ENCODE measurements at regions not wholly inside any gene's neighbourhood (a gene's known extent, or its start where the extent isn't known, plus 50 kb on each side); places are given as distances from the start of the nearest gene placed in this dataset.

- ChIA-PET CTCF (no interaction called here), POLR2A (ENCODE audit: low non-redundant PET) (no interaction called here)
- no peak for TF ChIP-seq EZH2 (IDR thresholded peaks at IDR 0.05; ENCODE audit: borderline replicate concordance, low read depth, low read length, poor library complexity, severe bottlenecking)
- no peak for TF ChIP-seq CTCF (conservative IDR thresholded peaks at IDR 0.05; ENCODE audit: low read depth, low read length)
- Histone ChIP-seq H3K36me3 (ENCODE audit: insufficient read depth, low read length, poor library complexity, severe bottlenecking) (no peaks in the 10 kb centered on the region), H3K27ac (ENCODE audit: low read depth, low read length, poor library complexity, severe bottlenecking) (no peak overlapping the region), H3K4me3 (ENCODE audit: low read depth, low read length, poor library complexity, severe bottlenecking) (no peak overlapping the region), H3K9me3 (ENCODE audit: low read depth, low read length, poor library complexity, severe bottlenecking) (no peaks in the 10 kb centered on the region), H3K4me1 (ENCODE audit: insufficient read depth, low read length, poor library complexity, severe bottlenecking) (no peaks in the 10 kb centered on the region), H3K27me3 (replicated peaks; ENCODE audit: insufficient read depth, low read depth, low read length, poor library complexity) (peaks cover 22% of the 10 kb centered on the region)
- BruUV-seq (replicated peaks): no TSS peak
- no peak for DNase-seq (ENCODE audit: low spot score)
- intact Hi-C loops (cut with micrococcal nuclease; ENCODE audit: unreplicated experiment): loop anchor here (5.0 to 10.0 kb wide), 2 partner anchors 110 to 227 kb away; partner anchors contain the start of gene SFSWAP
Measured at GRCh38 chr12:131604859-131605258, 106.0 kb upstream of the SFSWAP start.

DNA sequence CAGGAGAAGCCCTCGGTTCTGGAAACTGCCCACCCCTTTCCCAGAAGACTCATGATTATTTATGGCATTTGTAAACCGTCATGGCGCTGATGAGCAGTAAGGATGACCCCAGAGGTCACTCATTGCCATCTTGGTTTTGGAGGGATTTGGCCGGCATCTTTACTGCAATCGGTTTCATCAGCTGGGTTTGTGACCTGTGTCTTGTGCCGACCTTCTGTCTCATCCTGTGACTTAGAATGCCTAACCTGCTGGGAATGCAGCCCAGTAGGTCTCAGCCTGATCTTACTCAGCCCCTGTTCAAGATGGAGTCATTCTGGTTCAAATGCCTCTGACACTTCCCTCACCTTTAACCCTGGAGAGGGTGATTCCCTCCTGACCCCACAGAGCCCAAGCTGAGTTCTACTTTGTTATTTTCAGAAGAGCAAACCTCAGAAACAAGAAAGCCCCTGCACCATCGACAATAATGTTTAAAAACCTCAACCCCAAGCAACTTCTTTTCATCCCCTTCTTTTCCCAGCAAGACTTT lies 105.5 kb upstream of the SFSWAP start:
- POLR2A ChIA-PET (ENCODE audit: low non-redundant PET): no interaction called here
- Histone ChIP-seq H3K9me3 (ENCODE audit: low read depth, low read length, poor library complexity, severe bottlenecking) (no peaks in the 10 kb centered on the region), H3K4me3 (ENCODE audit: low read depth, low read length, poor library complexity, severe bottlenecking) (no peak overlapping the region), H3K4me1 (ENCODE audit: insufficient read depth, low read length, poor library complexity, severe bottlenecking) (no peaks in the 10 kb centered on the region), H3K27ac (ENCODE audit: low read depth, low read length, poor library complexity, severe bottlenecking) (no peak overlapping the region), H3K27me3 (replicated peaks; ENCODE audit: insufficient read depth, low read depth, low read length, poor library complexity) (peaks cover 22% of the 10 kb centered on the region), H3K36me3 (ENCODE audit: insufficient read depth, low read length, poor library complexity, severe bottlenecking) (no peaks in the 10 kb centered on the region)
- intact Hi-C loops (cut with micrococcal nuclease; ENCODE audit: unreplicated experiment): loop anchor here (5.0 to 10.0 kb wide), 2 partner anchors 109 to 227 kb away; partner anchors contain the start of gene SFSWAP
- no peak for DNase-seq (ENCODE audit: low spot score)
- TF ChIP-seq EZH2 (IDR thresholded peaks at IDR 0.05; ENCODE audit: borderline replicate concordance, low read depth, low read length, poor library complexity, severe bottlenecking) (no peak), CTCF (conservative IDR thresholded peaks at IDR 0.05; ENCODE audit: low read depth, low read length) (no peak)
- BruUV-seq (replicated peaks): no TSS peak
- CTCF ChIA-PET: no interaction called here

GRCh38 chr12:131606218-131606901 lies 104.5 kb upstream of the SFSWAP start:
- POLR2A ChIA-PET (ENCODE audit: low non-redundant PET): no interaction called here
- CTCF ChIA-PET: no interaction called here
- H3K9me3 ChIP-seq (ENCODE audit: low read depth, low read length, poor library complexity, severe bottlenecking): no peaks in the 10 kb centered on the region
- no peak for DNase-seq (ENCODE audit: low spot score)
- no peaks in the 10 kb centered on the region for H3K36me3 ChIP-seq (ENCODE audit: insufficient read depth, low read length, poor library complexity, severe bottlenecking)
- H3K27ac ChIP-seq (ENCODE audit: low read depth, low read length, poor library complexity, severe bottlenecking): no peak overlapping the region
- H3K4me1 ChIP-seq (ENCODE audit: insufficient read depth, low read length, poor library complexity, severe bottlenecking): no peaks in the 10 kb centered on the region
- intact Hi-C loops (cut with micrococcal nuclease; ENCODE audit: unreplicated experiment): loop anchor here (5.0 to 10.0 kb wide), 2 partner anchors 108 to 226 kb away; partner anchors contain the start of gene SFSWAP
- TF ChIP-seq EZH2 (IDR thresholded peaks at IDR 0.05; ENCODE audit: borderline replicate concordance, low read depth, low read length, poor library complexity, severe bottlenecking): no peak
- TF ChIP-seq CTCF (conservative IDR thresholded peaks at IDR 0.05; ENCODE audit: low read depth, low read length): no peak
- H3K27me3 ChIP-seq (replicated peaks; ENCODE audit: insufficient read depth, low read depth, low read length, poor library complexity): peaks cover 22% of the 10 kb centered on the region
- H3K4me3 ChIP-seq (ENCODE audit: low read depth, low read length, poor library complexity, severe bottlenecking): no peak overlapping the region
- BruUV-seq (replicated peaks): no TSS peak
